ENCODE measurements at regions not wholly inside any gene's neighbourhood (a gene's known extent, or its start where the extent isn't known, plus 50 kb on each side); places are given as distances from the start of the nearest gene placed in this dataset.

GRCh38 chr20:62557999-62558408 lies 82.2 kb upstream of the GATA5 start:
- ChIA-PET CTCF (no interaction called here), POLR2A (no interaction called here)

DNA sequence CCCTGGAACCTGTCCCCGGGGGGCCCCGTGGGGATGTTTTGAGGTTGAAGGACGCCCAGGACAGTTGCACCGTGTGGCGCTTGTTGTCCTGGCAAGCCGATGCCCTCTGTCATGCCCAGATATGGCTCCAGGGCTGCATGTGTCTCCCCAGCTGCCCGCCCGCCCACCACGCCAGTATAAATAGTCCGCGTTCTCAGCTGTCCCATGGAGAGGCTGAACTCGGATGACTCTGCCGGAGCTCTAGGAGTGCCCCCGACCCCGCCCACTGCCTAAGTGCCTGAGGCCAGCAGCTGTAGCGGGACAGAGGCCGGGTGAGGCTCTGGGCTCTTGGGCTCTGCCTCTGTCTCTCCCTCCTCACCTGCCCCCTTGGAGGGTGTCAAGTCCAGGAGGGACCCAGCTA lies 83.0 kb upstream of the GATA5 start:
- Histone ChIP-seq H3K36me3 (ENCODE audit: control insufficient read depth in 1 of 2, insufficient read depth in 2 of 2, low read length in 2 of 2) (no peaks in the 10 kb centered on the region), H3K4me3 (replicated peaks in 1 of 2; ENCODE audit: low read depth in 1 of 2, low read length in 2 of 2) (no peak overlapping the region), H3K9me3 (ENCODE audit: control insufficient read depth in 1 of 2, insufficient read depth in 1 of 2, low read depth in 1 of 2, low read length in 2 of 2) (no peaks in the 10 kb centered on the region), H4K20me1 (ENCODE audit: insufficient read depth) (no peaks in the 10 kb centered on the region), H3K4me2 (ENCODE audit: low read length) (no peak overlapping the region), H3K9me2 (ENCODE audit: insufficient read depth) (no peaks in the 10 kb centered on the region), H3K4me1 (ENCODE audit: control insufficient read depth in 1 of 2, insufficient read depth in 2 of 2, low read length in 2 of 2) (peaks cover 2 to 10% of the 10 kb centered on the region in 2 experiments; a peak in 3 of 4 replicates), H3K27ac (ENCODE audit: low read depth, low read length) (no peak overlapping the region), H3K79me2 (ENCODE audit: insufficient read depth, low read length) (no peaks in the 10 kb centered on the region), H3K27me3 (ENCODE audit: insufficient read depth, low read length) (no peaks in the 10 kb centered on the region), H2AFZ (ENCODE audit: low read depth, low read length, poor library complexity, severe bottlenecking) (no peak overlapping the region), H3K9ac (ENCODE audit: low read length) (no peak overlapping the region)
- DNase-seq (ENCODE audit: low read depth, low spot score) (no peak), ATAC-seq (no peak)
- POLR2A ChIA-PET = no interaction called here
- intact Hi-C loops (cut with micrococcal nuclease) = no loop called here
- RAD21 ChIA-PET (ENCODE audit: low non-redundant PET in 1 of 2, low total read pairs in 2 of 2, uncharacterized antibody in 2 of 2, unreplicated experiment in 2 of 2) = no interaction called here
- CTCF ChIA-PET = no interaction called here
- BruUV-seq (replicated peaks) = no TSS peak
- TF ChIP-seq, protein P1, sequence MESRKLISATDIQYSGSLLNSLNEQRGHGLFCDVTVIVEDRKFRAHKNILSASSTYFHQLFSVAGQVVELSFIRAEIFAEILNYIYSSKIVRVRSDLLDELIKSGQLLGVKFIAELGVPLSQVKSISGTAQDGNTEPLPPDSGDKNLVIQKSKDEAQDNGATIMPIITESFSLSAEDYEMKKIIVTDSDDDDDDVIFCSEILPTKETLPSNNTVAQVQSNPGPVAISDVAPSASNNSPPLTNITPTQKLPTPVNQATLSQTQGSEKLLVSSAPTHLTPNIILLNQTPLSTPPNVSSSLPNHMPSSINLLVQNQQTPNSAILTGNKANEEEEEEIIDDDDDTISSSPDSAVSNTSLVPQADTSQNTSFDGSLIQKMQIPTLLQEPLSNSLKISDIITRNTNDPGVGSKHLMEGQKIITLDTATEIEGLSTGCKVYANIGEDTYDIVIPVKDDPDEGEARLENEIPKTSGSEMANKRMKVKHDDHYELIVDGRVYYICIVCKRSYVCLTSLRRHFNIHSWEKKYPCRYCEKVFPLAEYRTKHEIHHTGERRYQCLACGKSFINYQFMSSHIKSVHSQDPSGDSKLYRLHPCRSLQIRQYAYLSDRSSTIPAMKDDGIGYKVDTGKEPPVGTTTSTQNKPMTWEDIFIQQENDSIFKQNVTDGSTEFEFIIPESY (IDR thresholded peaks at IDR 0.05; ENCODE audit: extremely low read depth, insufficient replicate concordance, low read length) = no peak
- TF ChIP-seq CBX3 (IDR thresholded peaks at IDR 0.05; ENCODE audit: low read depth) = no peak
- no peak for TF ChIP-seq EZH2phosphoT487 (IDR thresholded peaks at IDR 0.05; ENCODE audit: borderline replicate concordance)
- no peak for TF ChIP-seq CEBPB (IDR thresholded peaks at IDR 0.05; ENCODE audit: low read depth)
- TF ChIP-seq EZH2 (IDR thresholded peaks at IDR 0.05) = no peak
- TF ChIP-seq RAD21 (IDR thresholded peaks at IDR 0.05; ENCODE audit: low read depth) = no peak

More at GRCh38 chr20:62557999-62558408, 82.2 kb upstream of the GATA5 start:
- H3K79me2 ChIP-seq (ENCODE audit: insufficient read depth, low read length) = no peaks in the 10 kb centered on the region
- no peaks in the 10 kb centered on the region for H4K20me1 ChIP-seq (ENCODE audit: insufficient read depth)
- H3K27ac ChIP-seq (ENCODE audit: low read depth, low read length) = no peak overlapping the region
- H3K4me2 ChIP-seq (ENCODE audit: low read length) = peak overlapping the region; percentile 43; the same call in 1 of the 2 replicates
- no peaks in the 10 kb centered on the region for H3K36me3 ChIP-seq (ENCODE audit: control insufficient read depth in 1 of 2, insufficient read depth in 2 of 2, low read length in 2 of 2)
- DNase-seq (ENCODE audit: low read depth, low spot score) (no peak), ATAC-seq (no peak)
- BruUV-seq (replicated peaks) = no TSS peak
- TF ChIP-seq POLR2AphosphoS5 (IDR thresholded peaks at IDR 0.05; ENCODE audit: low read depth, low read length) (no peak), TCF7L2 (IDR thresholded peaks at IDR 0.05; ENCODE audit: borderline replicate concordance, extremely low read depth, insufficient read depth, insufficient read length) (no peak), SIN3A (IDR thresholded peaks at IDR 0.05; ENCODE audit: low read depth) (no peak)
- TF ChIP-seq, protein P2, sequence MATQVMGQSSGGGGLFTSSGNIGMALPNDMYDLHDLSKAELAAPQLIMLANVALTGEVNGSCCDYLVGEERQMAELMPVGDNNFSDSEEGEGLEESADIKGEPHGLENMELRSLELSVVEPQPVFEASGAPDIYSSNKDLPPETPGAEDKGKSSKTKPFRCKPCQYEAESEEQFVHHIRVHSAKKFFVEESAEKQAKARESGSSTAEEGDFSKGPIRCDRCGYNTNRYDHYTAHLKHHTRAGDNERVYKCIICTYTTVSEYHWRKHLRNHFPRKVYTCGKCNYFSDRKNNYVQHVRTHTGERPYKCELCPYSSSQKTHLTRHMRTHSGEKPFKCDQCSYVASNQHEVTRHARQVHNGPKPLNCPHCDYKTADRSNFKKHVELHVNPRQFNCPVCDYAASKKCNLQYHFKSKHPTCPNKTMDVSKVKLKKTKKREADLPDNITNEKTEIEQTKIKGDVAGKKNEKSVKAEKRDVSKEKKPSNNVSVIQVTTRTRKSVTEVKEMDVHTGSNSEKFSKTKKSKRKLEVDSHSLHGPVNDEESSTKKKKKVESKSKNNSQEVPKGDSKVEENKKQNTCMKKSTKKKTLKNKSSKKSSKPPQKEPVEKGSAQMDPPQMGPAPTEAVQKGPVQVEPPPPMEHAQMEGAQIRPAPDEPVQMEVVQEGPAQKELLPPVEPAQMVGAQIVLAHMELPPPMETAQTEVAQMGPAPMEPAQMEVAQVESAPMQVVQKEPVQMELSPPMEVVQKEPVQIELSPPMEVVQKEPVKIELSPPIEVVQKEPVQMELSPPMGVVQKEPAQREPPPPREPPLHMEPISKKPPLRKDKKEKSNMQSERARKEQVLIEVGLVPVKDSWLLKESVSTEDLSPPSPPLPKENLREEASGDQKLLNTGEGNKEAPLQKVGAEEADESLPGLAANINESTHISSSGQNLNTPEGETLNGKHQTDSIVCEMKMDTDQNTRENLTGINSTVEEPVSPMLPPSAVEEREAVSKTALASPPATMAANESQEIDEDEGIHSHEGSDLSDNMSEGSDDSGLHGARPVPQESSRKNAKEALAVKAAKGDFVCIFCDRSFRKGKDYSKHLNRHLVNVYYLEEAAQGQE (IDR thresholded peaks at IDR 0.05; ENCODE audit: low read depth) = no peak
- intact Hi-C loops (cut with micrococcal nuclease) = no loop called here
- H3K4me1 ChIP-seq (ENCODE audit: control insufficient read depth in 1 of 2, insufficient read depth in 2 of 2, low read length in 2 of 2) = peaks cover 2 to 10% of the 10 kb centered on the region in 2 experiments; a peak in 3 of 4 replicates
- no peak overlapping the region for H3K9ac ChIP-seq (ENCODE audit: low read length)
- no peak overlapping the region for H3K4me3 ChIP-seq (replicated peaks in 1 of 2; ENCODE audit: low read depth in 1 of 2, low read length in 2 of 2)
- RAD21 ChIA-PET (ENCODE audit: low non-redundant PET in 1 of 2, low total read pairs in 2 of 2, uncharacterized antibody in 2 of 2, unreplicated experiment in 2 of 2) = no interaction called here
- no peak overlapping the region for H2AFZ ChIP-seq (ENCODE audit: low read depth, low read length, poor library complexity, severe bottlenecking)
- no peaks in the 10 kb centered on the region for H3K9me2 ChIP-seq (ENCODE audit: insufficient read depth)
- H3K9me3 ChIP-seq (ENCODE audit: control insufficient read depth in 1 of 2, insufficient read depth in 1 of 2, low read depth in 1 of 2, low read length in 2 of 2) = no peaks in the 10 kb centered on the region
- no peaks in the 10 kb centered on the region for H3K27me3 ChIP-seq (ENCODE audit: insufficient read depth, low read length)
